B cell (primary cell): ENCODE measurements at regions not wholly inside any gene's neighbourhood (a gene's known extent, or its start where the extent isn't known, plus 50 kb on each side); places are given as distances from the start of the nearest gene placed in this dataset.

Source experiments
- ATAC-seq: fragments of 200-7000 bp; cut with Tn5 transposase; one replicate; pipeline ENCODE4 v1.10.0; 2021; ENCODE audit warnings: low read depth, mild to moderate bottlenecking, moderate number of reproducible peaks, moderate library complexity
- CTCF ChIA-PET: fragments of 350-600 bp; sonication (Branson Sonifier 250); formaldehyde crosslinking; loops from one replicate; lab custom pipeline; 2021; ENCODE audit warnings: antibody characterized with exemption, inconsistent platforms; lab: Charles Lee
- POLR2A ChIA-PET: fragments of 350-600 bp; sonication (Branson Sonifier 250); formaldehyde crosslinking; loops from one replicate; lab custom pipeline; 2021; ENCODE audit warnings: antibody characterized with exemption; lab: Charles Lee
- DNase-seq: peaks from one replicate; pipeline ENCODE4 v3.0.0; 2013
- H2AFZ ChIP-seq: 2 replicates; pipeline ENCODE4 v1.6.1; 2012; ENCODE audit warnings: mild to moderate bottlenecking, low read depth, low read length; ENCODE audit not compliant: insufficient read depth, poor library complexity, severe bottlenecking
- H3K27ac ChIP-seq, 2 donors: 1 replicate in 1 of 2; 2 replicates in 1 of 2; pipeline ENCODE4 v1.5.1; 2012 to 2013; ENCODE audit warnings: low read length in 2 of 2, mild to moderate bottlenecking in 2 of 2, moderate library complexity in 1 of 2
- H3K27me3 ChIP-seq, 4 experiments: fragments of 200-600 bp in 1 of 4; sonication (generic) in 1 of 4; replicated peaks in 1 of 4; 1 replicate in 2 of 4; 2 replicates in 2 of 4; pipeline versions ENCODE4 v1.6.1 to v1.7.0; 2013 to 2016; ENCODE audit warnings: low read length in 3 of 4, mild to moderate bottlenecking in 2 of 4, mixed read lengths in 1 of 4, moderate library complexity in 1 of 4; ENCODE audit not compliant: insufficient read depth in 4 of 4, control insufficient read depth in 3 of 4; ENCODE audit errors: control extremely low read depth in 1 of 4
- H3K36me3 ChIP-seq, 2 experiments: replicated peaks in 1 of 2; 1 replicate in 1 of 2; 2 replicates in 1 of 2; pipeline versions ENCODE4 v1.6.1 to v1.7.1; 2013; ENCODE audit warnings: low read length in 1 of 2; ENCODE audit not compliant: insufficient read depth in 2 of 2, control insufficient read depth in 1 of 2; ENCODE audit errors: control extremely low read depth in 1 of 2, extremely low read depth in 1 of 2
- H3K4me1 ChIP-seq, 2 donors: fragments of 200-600 bp in 1 of 2; sonication (generic) in 1 of 2; 1 replicate in 1 of 2; 2 replicates in 1 of 2; pipeline versions ENCODE4 v1.5.1 to v1.6.1; 2013 to 2017; ENCODE audit warnings: low read length in 2 of 2; ENCODE audit not compliant: control insufficient read depth in 2 of 2, insufficient read depth in 2 of 2
- H3K4me2 ChIP-seq: replicated peaks from 2 replicates; pipeline ENCODE3; 2012; ENCODE audit warnings: mild to moderate bottlenecking, low read depth, low read length; ENCODE audit not compliant: poor library complexity, severe bottlenecking
- H3K4me3 ChIP-seq, 5 experiments: fragments of 200-600 bp in 1 of 5; sonication (generic) in 1 of 5; 1 replicate in 3 of 5; 2 replicates in 2 of 5; pipeline versions ENCODE4 v1.5.1 to v1.7.0; 2011 to 2016; ENCODE audit warnings: low read length in 4 of 5, mild to moderate bottlenecking in 4 of 5, low read depth in 2 of 5, control low read depth in 1 of 5, moderate library complexity in 1 of 5; ENCODE audit not compliant: insufficient read depth in 1 of 5; ENCODE audit errors: control extremely low read depth in 1 of 5, extremely low read depth in 1 of 5
- H3K79me2 ChIP-seq: fragments of 200-600 bp; sonication (generic); one replicate; pipeline ENCODE4 v1.6.0; 2016; ENCODE audit warnings: low read length; ENCODE audit not compliant: control insufficient read depth, insufficient read depth
- H3K9ac ChIP-seq: fragments of 200-600 bp; sonication (generic); 2 replicates; pipeline ENCODE4 v1.6.1; 2017; ENCODE audit warnings: mild to moderate bottlenecking, low read length, moderate library complexity
- H3K9me3 ChIP-seq, 3 donors: one replicate each; pipeline versions ENCODE4 v1.6.1 to v1.7.1; 2013; ENCODE audit warnings: low read length in 2 of 3; ENCODE audit not compliant: control insufficient read depth in 2 of 3, insufficient read depth in 1 of 3; ENCODE audit errors: control extremely low read depth in 1 of 3
- H4K20me1 ChIP-seq: 2 replicates; pipeline ENCODE4 v1.6.0; 2012; ENCODE audit warnings: mild to moderate bottlenecking, low read length; ENCODE audit not compliant: insufficient read depth, control insufficient read depth, poor library complexity, severe bottlenecking
- H3K27ac Mint-ChIP-seq: one replicate; pipeline ENCODE4 v1.8.0; 2021; ENCODE audit warnings: mixed read lengths
- H3K27me3 Mint-ChIP-seq: one replicate; pipeline ENCODE4 v1.8.0; 2021; ENCODE audit warnings: mixed read lengths
- H3K4me1 Mint-ChIP-seq: one replicate; pipeline ENCODE4 v1.8.0; 2021; ENCODE audit warnings: mixed read lengths
- H3K4me3 Mint-ChIP-seq: one replicate; pipeline ENCODE4 v1.8.0; 2021; ENCODE audit warnings: mixed read lengths
- H3K9me3 Mint-ChIP-seq: one replicate; pipeline ENCODE4 v1.8.0; 2022; ENCODE audit warnings: mixed read lengths; ENCODE audit not compliant: insufficient read depth
- CTCF ChIP-seq: fragments of 200-600 bp; IDR thresholded peaks from one replicate; pipeline ENCODE4 v1.8.0; 2022; ENCODE audit warnings: antibody characterized with exemption, mild to moderate bottlenecking
- EZH2 ChIP-seq: IDR thresholded peaks from 2 replicates; pipeline ENCODE4 v1.6.1; 2012; ENCODE audit warnings: borderline replicate concordance, low read depth, mild to moderate bottlenecking, moderate library complexity, low read length; ENCODE audit not compliant: insufficient read depth, poor library complexity, severe bottlenecking
- WGBS: methylation state at CpG from one replicate; pipeline ENCODE4 v1.1.5; 2013; ENCODE audit warnings: missing lambda C conversion rate; ENCODE audit not compliant: insufficient coverage; 5-methylcytosine and 5-hydroxymethylcytosine counted together
- intact Hi-C: fragments of 100-400 bp; cut with micrococcal nuclease; formaldehyde crosslinking; loops from one replicate; pipeline ENCODE4 v1.10.0; 2022

GRCh38 chr5:135135530-135136226, 101.7 kb upstream of the PITX1 start:
- H3K27ac ChIP-seq: no peak overlapping the region
- ChIA-PET CTCF (no interaction called here), POLR2A (no interaction called here)
- no peak overlapping the region for H3K4me3 ChIP-seq
- no peak overlapping the region for H3K4me2 ChIP-seq
- DNase-seq: no peak
- H3K9me3 ChIP-seq: no peaks in the 10 kb centered on the region
- Mint-ChIP-seq H3K27ac (no peak overlapping the region), H3K27me3 (peaks cover 29% of the 10 kb centered on the region), H3K9me3 (no peaks in the 10 kb centered on the region), H3K4me3 (no peak overlapping the region), H3K4me1 (peaks cover 10% of the 10 kb centered on the region)
- WGBS: 79% methylated on average over 14 of the region's 14 CpGs
- no peaks in the 10 kb centered on the region for H3K36me3 ChIP-seq
- H2AFZ ChIP-seq: no peak overlapping the region
- peaks cover 0 to 14% (median 0%) of the 10 kb centered on the region in 4 experiments for H3K27me3 ChIP-seq
- TF ChIP-seq EZH2 (no peak), CTCF (no peak)
- no peak overlapping the region for H3K9ac ChIP-seq
- no peak for ATAC-seq
- no peaks in the 10 kb centered on the region for H3K79me2 ChIP-seq
- H4K20me1 ChIP-seq: no peaks in the 10 kb centered on the region
- H3K4me1 ChIP-seq: peaks cover 4 to 5% of the 10 kb centered on the region in 2 donors
- intact Hi-C loops: no loop called here

- Histone ChIP-seq H3K27ac (no peak overlapping the region), H3K9me3 (no peaks in the 10 kb centered on the region), H3K4me3 (no peak overlapping the region), H4K20me1 (no peaks in the 10 kb centered on the region), H3K36me3 (no peaks in the 10 kb centered on the region), H3K9ac (no peak overlapping the region), H3K4me2 (no peak overlapping the region), H3K27me3 (peaks cover 0 to 14% (median 0%) of the 10 kb centered on the region in 4 experiments), H3K79me2 (no peaks in the 10 kb centered on the region), H3K4me1 (no peaks in the 10 kb centered on the region), H2AFZ (no peak overlapping the region)
- ATAC-seq: no peak
- Mint-ChIP-seq H3K9me3 (no peaks in the 10 kb centered on the region), H3K27me3 (peaks cover 36% of the 10 kb centered on the region), H3K4me1 (peaks cover 1% of the 10 kb centered on the region), H3K4me3 (no peak overlapping the region), H3K27ac (no peak overlapping the region)
- CTCF ChIA-PET: no interaction called here
- no peak for TF ChIP-seq CTCF
- TF ChIP-seq EZH2: no peak
- POLR2A ChIA-PET: no interaction called here
- WGBS: 84% methylated on average over 7 of the region's 7 CpGs
- intact Hi-C loops: no loop called here
- no peak for DNase-seq
Observed at GRCh38 chr5:135134691-135135381, 100.8 kb upstream of the PITX1 start.
